GM12865 (cell line): ENCODE measurements at regions not wholly inside any gene's neighbourhood (a gene's known extent, or its start where the extent isn't known, plus 50 kb on each side); places are given as distances from the start of the nearest gene placed in this dataset.

ENCODE experiments used
- DNase-seq: peaks from one replicate; pipeline ENCODE4 v3.0.0; 2010; ENCODE audit warnings: low read depth
- H3K4me3 ChIP-seq: 2 replicates; pipeline ENCODE4 v1.5.1; 2011; ENCODE audit warnings: mild to moderate bottlenecking, low read depth, low read length, control low read depth
- CTCF ChIP-seq: IDR thresholded peaks from 2 replicates; pipeline ENCODE4 v1.5.1; 2011; ENCODE audit warnings: low read length, control low read depth, low read depth, inconsistent platforms; ENCODE audit not compliant: insufficient read depth; ENCODE audit errors: missing control alignments

GRCh38 chr2:43106559-43107527, 119.6 kb downstream of the ZFP36L2 start:
- no peak for TF ChIP-seq CTCF
- no peak for DNase-seq
- H3K4me3 ChIP-seq = no peak overlapping the region

- TF ChIP-seq CTCF = peak; percentile 49
- DNase-seq = peak; percentile 61
- H3K4me3 ChIP-seq = no peak overlapping the region
Measured at GRCh38 chr2:43105586-43106558, 120.5 kb downstream of the ZFP36L2 start.

GRCh38 chr2:43104763-43105162, 121.6 kb downstream of the ZFP36L2 start:
- DNase-seq = no peak
- no peak for TF ChIP-seq CTCF
- H3K4me3 ChIP-seq = no peak overlapping the region

GRCh38 chr2:43104106-43104505, 122.3 kb downstream of the ZFP36L2 start:
- no peak overlapping the region for H3K4me3 ChIP-seq
- no peak for DNase-seq
- no peak for TF ChIP-seq CTCF

GRCh38 chr2:43103093-43103404, 123.4 kb downstream of the ZFP36L2 start:
- no peak overlapping the region for H3K4me3 ChIP-seq
- no peak for TF ChIP-seq CTCF
- no peak for DNase-seq

- DNase-seq = no peak
- TF ChIP-seq CTCF = no peak
- no peak overlapping the region for H3K4me3 ChIP-seq
Measured at GRCh38 chr2:43102366-43103092, 123.9 kb downstream of the ZFP36L2 start.
